SW 1271 (cell line): ENCODE measurements at regions not wholly inside any gene's neighbourhood (a gene's known extent, or its start where the extent isn't known, plus 50 kb on each side); places are given as distances from the start of the nearest gene placed in this dataset.
A peak's percentile ranks its signal among the peaks of the same experiment; 100 is the strongest.

Experiments
- DNase-seq, 2 experiments: peaks; one replicate each; lab custom pipeline; 2025; lab: John Stamatoyannopoulos, UW

- peak in 1 of 2 experiments; percentile 30 for DNase-seq
These were observed 53.4 kb upstream of the ANO4 start for GRCh38 chr12:100741084-100741711.

- DNase-seq = no peak
These were observed 51.5 kb upstream of the ANO4 start for GRCh38 chr12:100743060-100743459.
